GM18508 (cell line): ENCODE measurements at regions not wholly inside any gene's neighbourhood (a gene's known extent, or its start where the extent isn't known, plus 50 kb on each side); places are given as distances from the start of the nearest gene placed in this dataset.

Experiments used
- ATAC-seq: cut with Tn5 transposase; IDR thresholded peaks from one replicate; pipeline ENCODE4 v1.9.1; 2021; ENCODE audit warnings: moderate number of reproducible peaks; ENCODE audit not compliant: insufficient read depth, unreplicated experiment

DNA sequence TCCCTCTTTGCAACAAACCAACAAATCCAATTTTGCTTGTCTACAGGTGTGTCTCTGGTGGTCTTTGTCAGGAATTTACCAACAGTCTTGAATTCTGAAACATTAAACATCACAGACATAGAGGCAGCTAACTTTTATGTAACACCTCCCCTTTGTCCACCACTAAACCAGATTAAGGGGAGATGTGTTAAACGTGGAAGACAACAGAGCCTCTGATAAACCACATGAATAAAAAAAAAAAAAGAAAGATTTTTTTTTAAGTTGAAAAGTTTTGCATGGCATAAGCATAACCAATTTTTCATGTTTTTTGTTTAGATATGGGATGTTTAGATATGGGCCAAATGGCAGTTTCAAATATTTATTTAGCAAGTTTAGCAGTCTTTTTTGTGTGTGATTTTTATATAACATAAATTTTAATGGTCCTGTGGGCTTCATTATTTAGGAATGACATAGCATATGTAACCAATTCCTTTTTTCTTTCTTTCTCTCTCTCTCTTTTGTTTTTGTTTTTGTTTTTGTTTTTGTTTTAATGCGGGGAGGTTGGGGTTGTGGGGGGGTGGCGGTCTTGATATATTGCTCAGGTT lies 60.7 kb upstream of the BTN3A2 start:
- no peak for ATAC-seq

DNA sequence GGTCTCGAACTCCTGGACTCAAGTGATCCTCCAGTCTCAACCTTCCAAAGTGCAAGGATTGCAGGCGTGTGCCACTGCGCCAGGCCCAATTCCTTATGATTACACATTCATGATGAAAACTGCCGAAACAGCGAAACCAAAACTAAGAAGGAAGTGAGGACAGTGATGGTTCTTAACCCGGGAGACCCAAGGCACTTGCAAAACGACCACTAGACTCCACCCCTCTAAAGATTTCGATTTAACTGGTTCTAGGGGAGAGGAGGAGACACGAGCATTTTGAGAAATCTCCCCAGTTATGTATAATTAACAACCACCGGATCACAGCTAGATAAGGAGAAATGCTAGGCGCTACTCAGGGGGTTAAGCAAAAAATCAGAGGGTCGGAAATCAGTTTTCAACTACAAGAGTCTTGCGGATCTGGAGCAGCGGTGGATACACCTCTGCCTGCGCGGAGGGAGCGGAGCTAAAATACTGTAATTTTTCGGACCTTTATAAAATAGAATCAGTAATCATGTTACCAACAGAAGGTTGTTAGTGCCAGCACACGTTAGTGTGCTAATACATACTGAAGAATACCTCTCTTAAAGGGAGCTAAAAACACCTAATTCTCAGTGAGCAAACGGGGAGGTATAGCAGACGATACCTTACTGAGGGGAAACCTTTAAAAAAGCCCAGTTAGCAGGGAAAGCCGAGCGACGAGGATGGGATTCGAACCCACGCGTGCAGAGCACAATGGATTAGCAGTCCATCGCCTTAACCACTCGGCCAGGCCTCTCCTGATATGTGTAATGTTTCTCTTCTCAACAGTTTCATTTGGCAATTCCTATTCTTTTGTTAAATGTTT lies 60.0 kb upstream of the BTN3A2 start:
- no peak for ATAC-seq

DNA sequence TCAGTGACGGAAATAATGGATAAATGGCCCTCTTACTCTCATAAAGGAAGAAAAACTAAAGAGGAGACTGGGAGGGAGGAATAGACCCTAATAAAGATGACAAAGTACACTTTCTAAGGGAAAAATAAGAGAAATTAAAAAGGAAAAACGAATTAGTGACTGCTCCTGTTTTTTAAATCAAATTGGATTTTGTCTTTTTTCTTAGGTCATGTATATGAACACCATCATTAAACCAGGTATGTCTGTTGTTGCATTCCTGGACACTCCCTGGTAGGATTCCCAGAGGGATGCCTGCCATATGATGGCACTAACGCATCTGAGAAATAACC lies 59.4 kb upstream of the BTN3A2 start:
- no peak for ATAC-seq

DNA sequence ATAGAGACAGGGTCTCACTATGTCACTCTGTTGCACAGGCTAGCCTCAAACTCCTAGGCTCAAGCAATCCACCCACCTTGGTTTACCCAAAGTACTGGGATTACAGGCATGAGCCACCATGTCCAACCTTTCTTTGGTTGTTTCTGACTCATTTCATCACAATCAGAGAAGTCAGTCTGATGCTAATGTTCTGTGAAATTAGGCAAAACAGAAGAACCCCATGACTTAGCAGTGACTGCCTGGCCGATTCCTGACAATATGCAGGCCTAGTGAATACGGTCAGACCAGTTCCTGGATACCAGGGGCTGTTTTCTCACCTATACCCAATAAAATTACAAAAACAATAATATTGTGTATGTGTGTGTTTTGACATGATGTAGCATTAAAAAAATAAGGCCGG lies 58.8 kb upstream of the BTN3A2 start:
- ATAC-seq = no peak

DNA sequence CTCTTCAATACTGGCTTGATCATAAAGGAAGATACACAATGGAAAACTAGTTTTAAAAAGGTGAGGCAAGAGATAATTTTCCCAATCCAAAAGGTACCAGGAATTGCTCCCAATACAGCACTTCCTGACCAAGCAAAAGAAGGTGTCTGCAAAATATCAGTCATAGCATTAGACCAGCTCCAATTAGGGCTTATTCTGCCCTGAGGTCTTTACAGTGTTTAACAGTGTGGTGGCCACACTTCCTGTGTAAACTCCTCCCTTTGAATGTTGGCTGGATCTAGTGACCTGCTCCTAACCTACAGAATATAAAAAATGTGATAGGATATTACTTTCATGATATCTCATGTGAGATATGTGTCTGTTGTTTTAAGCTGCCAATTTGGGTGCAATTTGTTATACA lies 57.1 kb upstream of the BTN3A2 start:
- no peak for ATAC-seq

DNA sequence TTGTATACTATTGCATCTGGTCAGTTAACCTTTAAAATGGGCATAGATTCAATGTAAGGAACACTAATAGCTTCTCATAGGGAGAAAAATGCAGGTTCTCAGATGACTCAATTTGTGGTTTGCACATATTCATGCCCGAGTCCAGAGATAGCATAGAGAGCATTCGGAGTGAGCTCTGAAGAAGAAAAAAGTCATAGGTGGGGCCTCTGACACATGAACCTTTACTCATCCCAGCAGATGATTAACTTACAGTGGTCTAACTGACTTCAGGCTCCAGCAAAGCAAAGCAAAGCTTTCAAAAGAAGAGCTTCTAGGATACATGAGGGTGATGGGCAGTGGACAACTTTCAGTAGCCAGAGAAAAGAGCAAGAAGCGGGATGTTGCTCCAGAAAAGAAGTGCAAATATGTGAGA lies 55.3 kb upstream of the BTN3A2 start:
- no peak for ATAC-seq

DNA sequence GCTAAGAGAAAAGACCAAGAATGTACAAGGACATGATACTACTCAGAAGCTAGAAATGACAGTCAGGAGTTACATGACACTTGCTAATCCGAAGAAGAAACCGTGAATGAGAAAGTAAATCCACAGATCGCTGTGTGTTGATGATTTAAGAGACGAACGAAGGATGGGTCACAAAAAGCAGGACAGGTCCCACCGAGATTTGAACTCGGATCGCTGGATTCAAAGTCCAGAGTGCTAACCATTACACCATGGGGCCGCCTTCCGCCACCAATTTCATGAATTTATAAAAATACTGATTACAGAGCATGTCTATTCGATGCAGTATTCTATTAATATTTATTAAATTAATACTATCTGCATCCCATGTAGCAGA lies 54.0 kb upstream of the BTN3A2 start:
- ATAC-seq = no peak

DNA sequence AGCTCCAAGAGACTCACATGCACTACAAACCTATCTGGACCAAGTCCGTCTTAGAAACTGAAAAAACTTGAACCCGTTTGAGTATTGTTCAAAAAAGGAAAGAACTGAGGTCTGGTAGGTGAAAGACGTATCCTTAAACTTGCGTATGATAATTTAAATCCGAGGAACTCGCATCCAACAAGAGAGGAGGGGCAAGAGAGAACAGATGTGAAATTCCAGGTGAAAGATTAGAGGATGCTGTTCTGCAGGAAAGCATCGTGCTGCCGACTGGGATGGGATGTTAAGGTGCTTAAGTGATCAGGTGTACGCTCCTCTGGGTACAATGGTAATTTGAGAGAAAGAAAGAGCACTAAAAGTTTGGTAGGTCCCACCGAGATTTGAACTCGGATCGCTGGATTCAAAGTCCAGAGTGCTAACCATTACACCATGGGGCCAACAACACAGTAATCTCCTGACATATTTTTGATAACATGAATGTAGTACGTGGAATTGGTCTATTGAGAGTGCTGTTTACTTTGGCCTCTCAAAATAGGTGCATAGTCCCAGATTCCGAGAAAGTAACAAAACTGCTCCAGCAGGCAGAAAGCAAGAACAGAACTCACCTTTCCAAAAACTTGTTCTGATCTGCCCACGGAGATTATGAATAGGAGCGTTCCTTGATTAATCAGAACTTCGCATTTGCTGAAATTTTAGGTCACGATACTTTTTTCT lies 53.5 kb upstream of the BTN3A2 start:
- ATAC-seq = no peak

DNA sequence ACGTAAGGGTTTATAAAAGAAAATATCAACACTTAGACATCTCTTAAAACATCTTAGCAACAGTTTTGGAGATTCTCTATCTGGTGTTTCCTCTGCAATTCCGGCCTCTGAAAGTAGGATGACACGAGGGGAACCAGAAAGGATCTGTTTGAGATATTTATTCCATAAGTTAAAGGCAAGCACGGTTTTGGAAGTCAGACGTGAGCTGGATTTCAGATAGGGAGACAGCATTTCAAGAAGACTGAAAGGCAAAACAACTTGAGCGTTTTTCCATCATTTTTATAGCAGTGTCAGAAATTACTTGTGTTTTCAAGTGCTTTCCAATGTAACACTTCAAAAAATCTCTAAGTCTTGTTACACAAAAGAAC lies 52.9 kb upstream of the BTN3A2 start:
- no peak for ATAC-seq

DNA sequence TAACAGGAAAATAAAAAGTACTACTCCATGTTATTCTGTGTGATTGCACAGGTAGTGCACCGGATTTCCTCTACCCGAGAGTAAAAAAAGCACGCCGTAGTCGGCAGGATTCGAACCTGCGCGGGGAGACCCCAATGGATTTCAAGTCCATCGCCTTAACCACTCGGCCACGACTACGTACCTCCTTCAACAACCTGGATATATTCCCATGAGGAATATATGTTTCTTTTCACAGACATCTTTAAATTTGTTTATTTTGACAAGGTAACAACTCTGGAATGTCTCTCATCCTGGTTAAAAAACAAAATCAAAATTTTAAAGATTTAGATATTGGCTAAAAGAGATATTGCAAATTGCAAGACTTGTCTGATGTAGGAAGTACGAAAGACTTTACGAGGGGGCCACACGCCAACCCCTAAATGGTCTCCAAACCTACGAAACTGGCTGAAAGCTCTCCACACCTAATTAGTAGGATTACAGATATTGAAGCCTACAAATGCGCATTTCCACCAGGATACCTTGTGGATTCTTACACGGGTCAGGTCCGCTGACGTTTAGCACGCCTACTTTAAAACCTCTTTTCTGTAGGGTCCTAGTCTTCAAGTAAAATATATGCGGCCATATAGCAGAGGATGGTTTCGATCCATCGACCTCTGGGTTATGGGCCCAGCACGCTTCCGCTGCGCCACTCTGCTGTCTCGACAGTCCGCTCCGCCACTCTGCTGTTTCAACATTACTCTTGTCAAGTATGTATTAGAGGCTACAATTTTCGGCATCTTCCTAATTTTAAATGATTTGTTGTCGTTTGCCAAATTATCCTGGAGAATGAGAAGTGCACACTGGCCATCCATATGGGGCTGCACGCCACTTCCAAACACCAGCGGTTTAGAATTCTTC lies 52.2 kb upstream of the BTN3A2 start:
- no peak for ATAC-seq
